ENCODE measurements at regions not wholly inside any gene's neighbourhood (a gene's known extent, or its start where the extent isn't known, plus 50 kb on each side); places are given as distances from the start of the nearest gene placed in this dataset.

- Mint-ChIP-seq H3K36me3 (ENCODE audit: insufficient read depth, unreplicated experiment) (no peaks in the 10 kb centered on the region), H3K27me3 (ENCODE audit: insufficient read depth, unreplicated experiment) (no peaks in the 10 kb centered on the region), H3K9me3 (ENCODE audit: unreplicated experiment) (peaks cover 9% of the 10 kb centered on the region), H3K4me3 (ENCODE audit: unreplicated experiment) (no peak overlapping the region), H3K4me1 (ENCODE audit: low read depth, unreplicated experiment) (peaks cover 15% of the 10 kb centered on the region), H3K27ac (ENCODE audit: unreplicated experiment) (no peak overlapping the region)
- no peak for TF ChIP-seq CTCF (IDR thresholded peaks at IDR 0.05; ENCODE audit: insufficient read depth in 1 of 2, low read depth in 1 of 2, low read length in 1 of 2, severe bottlenecking in 1 of 2, unreplicated experiment in 1 of 2)
- no peaks in the 10 kb centered on the region for H3K9me3 ChIP-seq
- no peak for DNase-seq
- no peak overlapping the region for H3K4me3 ChIP-seq (ENCODE audit: low read depth, low read length)
- CTCF ChIA-PET: interaction anchor here (0.7 kb wide), 2 partner anchors 14 to 55 kb away, joined by 3 to 10 read pairs; no protein-coding TSS in a partner anchor
- no TSS peak for BruUV-seq (replicated peaks)
- H3K4me1 ChIP-seq: peaks cover 14% of the 10 kb centered on the region
- H3K27me3 ChIP-seq (replicated peaks; ENCODE audit: control insufficient read depth, insufficient read depth, low read length): no peaks in the 10 kb centered on the region
- H3K36me3 ChIP-seq (ENCODE audit: control insufficient read depth, insufficient read depth, low read length): no peaks in the 10 kb centered on the region
- intact Hi-C loops (cut with micrococcal nuclease; ENCODE audit: unreplicated experiment): no loop called here
- POLR2A ChIA-PET: interaction anchor here (0.7 kb wide), 1 partner anchor 219 kb away, joined by 5 read pairs; no protein-coding TSS in a partner anchor
These were observed 65.9 kb upstream of the LINC01488 start for GRCh38 chr11:69415411-69416142.

- Mint-ChIP-seq H3K27ac (ENCODE audit: unreplicated experiment) (no peak overlapping the region), H3K27me3 (ENCODE audit: insufficient read depth, unreplicated experiment) (no peaks in the 10 kb centered on the region), H3K4me3 (ENCODE audit: unreplicated experiment) (no peak overlapping the region), H3K9me3 (ENCODE audit: unreplicated experiment) (peaks cover 9% of the 10 kb centered on the region), H3K36me3 (ENCODE audit: insufficient read depth, unreplicated experiment) (no peaks in the 10 kb centered on the region), H3K4me1 (ENCODE audit: low read depth, unreplicated experiment) (peaks cover 15% of the 10 kb centered on the region)
- H3K4me3 ChIP-seq (ENCODE audit: low read depth, low read length): no peak overlapping the region
- CTCF ChIA-PET: interaction anchor here (0.6 kb wide), 1 partner anchor 223 kb away, joined by 3 read pairs; no protein-coding TSS in a partner anchor
- H3K4me1 ChIP-seq: peaks cover 19% of the 10 kb centered on the region
- no peaks in the 10 kb centered on the region for H3K27me3 ChIP-seq (replicated peaks; ENCODE audit: control insufficient read depth, insufficient read depth, low read length)
- DNase-seq: no peak
- TF ChIP-seq CTCF (IDR thresholded peaks at IDR 0.05; ENCODE audit: insufficient read depth in 1 of 2, low read depth in 1 of 2, low read length in 1 of 2, severe bottlenecking in 1 of 2, unreplicated experiment in 1 of 2): no peak
- H3K36me3 ChIP-seq (ENCODE audit: control insufficient read depth, insufficient read depth, low read length): no peaks in the 10 kb centered on the region
- intact Hi-C loops (cut with micrococcal nuclease; ENCODE audit: unreplicated experiment): no loop called here
- no TSS peak for BruUV-seq (replicated peaks)
- POLR2A ChIA-PET: interaction anchor here (0.6 kb wide), 1 partner anchor 35 kb away, joined by 5 read pairs; no protein-coding TSS in a partner anchor
- no peaks in the 10 kb centered on the region for H3K9me3 ChIP-seq
These were observed 65.3 kb upstream of the LINC01488 start for GRCh38 chr11:69416143-69416515.

GRCh38 chr11:69416762-69417698 is 64.4 kb upstream of the LINC01488 start:
- Histone ChIP-seq H3K4me3 (ENCODE audit: low read depth, low read length) (no peak overlapping the region), H3K9me3 (no peaks in the 10 kb centered on the region), H3K36me3 (ENCODE audit: control insufficient read depth, insufficient read depth, low read length) (no peaks in the 10 kb centered on the region), H3K27me3 (replicated peaks; ENCODE audit: control insufficient read depth, insufficient read depth, low read length) (no peaks in the 10 kb centered on the region), H3K4me1 (peaks cover 25% of the 10 kb centered on the region)
- no peak for TF ChIP-seq CTCF (IDR thresholded peaks at IDR 0.05; ENCODE audit: insufficient read depth in 1 of 2, low read depth in 1 of 2, low read length in 1 of 2, severe bottlenecking in 1 of 2, unreplicated experiment in 1 of 2)
- DNase-seq: no peak
- H3K27me3 Mint-ChIP-seq (ENCODE audit: insufficient read depth, unreplicated experiment): no peaks in the 10 kb centered on the region
- peaks cover 24% of the 10 kb centered on the region for H3K4me1 Mint-ChIP-seq (ENCODE audit: low read depth, unreplicated experiment)
- peak overlapping the region; percentile 42 for H3K27ac Mint-ChIP-seq (ENCODE audit: unreplicated experiment)
- ChIA-PET CTCF (interaction anchor here (0.6 kb wide), 1 partner anchor 222 kb away, joined by 3 read pairs; no protein-coding TSS in a partner anchor), POLR2A (interaction anchor here (0.6 kb wide), 1 partner anchor 36 kb away, joined by 5 read pairs; no protein-coding TSS in a partner anchor)
- no peak overlapping the region for H3K4me3 Mint-ChIP-seq (ENCODE audit: unreplicated experiment)
- peaks cover 4% of the 10 kb centered on the region for H3K36me3 Mint-ChIP-seq (ENCODE audit: insufficient read depth, unreplicated experiment)
- intact Hi-C loops (cut with micrococcal nuclease; ENCODE audit: unreplicated experiment): no loop called here
- peaks cover 9% of the 10 kb centered on the region for H3K9me3 Mint-ChIP-seq (ENCODE audit: unreplicated experiment)
- no TSS peak for BruUV-seq (replicated peaks)

Data from Caco-2 (cell line).